ENCODE measurements at regions not wholly inside any gene's neighbourhood (a gene's known extent, or its start where the extent isn't known, plus 50 kb on each side); places are given as distances from the start of the nearest gene placed in this dataset.
"Not testable (repeated sequence)": the region's sequence is repeated elsewhere in the genome, so short reads cannot be mapped to it uniquely, and the experiment has no call there.

GRCh38 chr4:20158195-20158594 lies 93.5 kb upstream of the SLIT2 start:
- Mint-ChIP-seq H3K4me1 (no peaks in the 10 kb centered on the region), H3K27me3 (no peaks in the 10 kb centered on the region), H3K27ac (no peak overlapping the region), H3K9me3 (no peaks in the 10 kb centered on the region), H3K4me3 (no peak overlapping the region), H3K36me3 (no peaks in the 10 kb centered on the region)
- DNase-seq = no peak

GRCh38 chr4:20151436-20151835 lies 100.3 kb upstream of the SLIT2 start:
- Mint-ChIP-seq H3K4me3 (no peak overlapping the region), H3K27ac (no peak overlapping the region), H3K27me3 (no peaks in the 10 kb centered on the region)

GRCh38 chr4:20149143-20149542 lies 102.6 kb upstream of the SLIT2 start:
- H3K36me3 Mint-ChIP-seq, H3K27ac Mint-ChIP-seq, H3K4me1 Mint-ChIP-seq: not testable (repeated sequence)

More at GRCh38 chr4:20151436-20151835, 100.3 kb upstream of the SLIT2 start:
- no peak for DNase-seq
- no peaks in the 10 kb centered on the region for H3K4me1 Mint-ChIP-seq
- H3K9me3 Mint-ChIP-seq = peaks cover 4% of the 10 kb centered on the region
- no peaks in the 10 kb centered on the region for H3K36me3 Mint-ChIP-seq

GRCh38 chr4:20137176-20137575 lies 114.5 kb upstream of the SLIT2 start:
- Mint-ChIP-seq H3K4me3 (no peak overlapping the region), H3K27me3 (no peaks in the 10 kb centered on the region), H3K9me3 (peaks cover 9% of the 10 kb centered on the region), H3K27ac (no peak overlapping the region), H3K36me3 (no peaks in the 10 kb centered on the region), H3K4me1 (no peaks in the 10 kb centered on the region)
- no peak for DNase-seq

More at GRCh38 chr4:20149143-20149542, 102.6 kb upstream of the SLIT2 start:
- not testable (repeated sequence) for DNase-seq, H3K4me3 Mint-ChIP-seq, H3K27me3 Mint-ChIP-seq
- H3K9me3 Mint-ChIP-seq = peaks cover 19% of the 10 kb centered on the region

GRCh38 chr4:20127626-20128025 lies 124.1 kb upstream of the SLIT2 start:
- no peaks in the 10 kb centered on the region for H3K36me3 Mint-ChIP-seq
- no peak overlapping the region for H3K27ac Mint-ChIP-seq
- no peak for DNase-seq
- no peaks in the 10 kb centered on the region for H3K27me3 Mint-ChIP-seq
- no peak overlapping the region for H3K4me3 Mint-ChIP-seq
- H3K9me3 Mint-ChIP-seq = no peaks in the 10 kb centered on the region
- H3K4me1 Mint-ChIP-seq = no peaks in the 10 kb centered on the region

- H3K27me3 Mint-ChIP-seq = no peaks in the 10 kb centered on the region
- H3K4me1 Mint-ChIP-seq = no peaks in the 10 kb centered on the region
- H3K36me3 Mint-ChIP-seq = no peaks in the 10 kb centered on the region
- no peaks in the 10 kb centered on the region for H3K9me3 Mint-ChIP-seq
- no peak overlapping the region for H3K4me3 Mint-ChIP-seq
- DNase-seq = no peak
- no peak overlapping the region for H3K27ac Mint-ChIP-seq
Observed at GRCh38 chr4:20126906-20127305, 124.8 kb upstream of the SLIT2 start.

- Mint-ChIP-seq H3K27ac (no peak overlapping the region), H3K9me3 (no peaks in the 10 kb centered on the region), H3K27me3 (no peaks in the 10 kb centered on the region), H3K36me3 (no peaks in the 10 kb centered on the region), H3K4me3 (no peak overlapping the region), H3K4me1 (no peaks in the 10 kb centered on the region)
- no peak for DNase-seq
Observed at GRCh38 chr4:20124317-20125026, 127.2 kb upstream of the SLIT2 start.

- H3K27ac Mint-ChIP-seq = no peak overlapping the region
- H3K9me3 Mint-ChIP-seq = no peaks in the 10 kb centered on the region
- no peak overlapping the region for H3K4me3 Mint-ChIP-seq
- no peak for DNase-seq
- no peaks in the 10 kb centered on the region for H3K4me1 Mint-ChIP-seq
- no peaks in the 10 kb centered on the region for H3K36me3 Mint-ChIP-seq
- no peaks in the 10 kb centered on the region for H3K27me3 Mint-ChIP-seq
Observed at GRCh38 chr4:20122198-20122988, 129.3 kb upstream of the SLIT2 start.

GRCh38 chr4:20119141-20119540 lies 132.6 kb upstream of the SLIT2 start:
- no peaks in the 10 kb centered on the region for H3K4me1 Mint-ChIP-seq
- H3K27ac Mint-ChIP-seq = no peak overlapping the region
- no peak for DNase-seq
- H3K27me3 Mint-ChIP-seq = no peaks in the 10 kb centered on the region
- peaks cover 2% of the 10 kb centered on the region for H3K9me3 Mint-ChIP-seq
- no peak overlapping the region for H3K4me3 Mint-ChIP-seq
- H3K36me3 Mint-ChIP-seq = no peaks in the 10 kb centered on the region

GRCh38 chr4:20109391-20109790 lies 142.3 kb upstream of the SLIT2 start:
- no peaks in the 10 kb centered on the region for H3K27me3 Mint-ChIP-seq
- H3K4me3 Mint-ChIP-seq = no peak overlapping the region
- no peaks in the 10 kb centered on the region for H3K9me3 Mint-ChIP-seq
- H3K36me3 Mint-ChIP-seq = no peaks in the 10 kb centered on the region
- H3K27ac Mint-ChIP-seq = no peak overlapping the region
- no peak for DNase-seq
- no peaks in the 10 kb centered on the region for H3K4me1 Mint-ChIP-seq

GRCh38 chr4:20106921-20107320 lies 144.8 kb upstream of the SLIT2 start:
- Mint-ChIP-seq H3K9me3 (no peaks in the 10 kb centered on the region), H3K27me3 (no peaks in the 10 kb centered on the region), H3K36me3 (no peaks in the 10 kb centered on the region), H3K27ac (no peak overlapping the region), H3K4me1 (no peaks in the 10 kb centered on the region), H3K4me3 (no peak overlapping the region)
- DNase-seq = no peak

GRCh38 chr4:20101831-20102230 lies 149.9 kb upstream of the SLIT2 start:
- Mint-ChIP-seq H3K4me1 (no peaks in the 10 kb centered on the region), H3K27ac (no peak overlapping the region), H3K27me3 (no peaks in the 10 kb centered on the region), H3K9me3 (peaks cover 8% of the 10 kb centered on the region), H3K36me3 (no peaks in the 10 kb centered on the region), H3K4me3 (no peak overlapping the region)
- no peak for DNase-seq

- H3K4me1 Mint-ChIP-seq = no peaks in the 10 kb centered on the region
- DNase-seq = no peak
- no peaks in the 10 kb centered on the region for H3K36me3 Mint-ChIP-seq
- H3K9me3 Mint-ChIP-seq = peaks cover 9% of the 10 kb centered on the region
- H3K4me3 Mint-ChIP-seq = no peak overlapping the region
- no peak overlapping the region for H3K27ac Mint-ChIP-seq
- H3K27me3 Mint-ChIP-seq = no peaks in the 10 kb centered on the region
Observed at GRCh38 chr4:20096911-20097310, 154.8 kb upstream of the SLIT2 start.

- H3K4me3 Mint-ChIP-seq = no peak overlapping the region
- no peaks in the 10 kb centered on the region for H3K4me1 Mint-ChIP-seq
- DNase-seq = no peak
- H3K27me3 Mint-ChIP-seq = no peaks in the 10 kb centered on the region
- peaks cover 9% of the 10 kb centered on the region for H3K9me3 Mint-ChIP-seq
- H3K36me3 Mint-ChIP-seq = no peaks in the 10 kb centered on the region
- no peak overlapping the region for H3K27ac Mint-ChIP-seq
Observed at GRCh38 chr4:20095805-20096541, 155.7 kb upstream of the SLIT2 start.

GRCh38 chr4:20091781-20092180 lies 159.9 kb upstream of the SLIT2 start:
- H3K4me1 Mint-ChIP-seq = no peaks in the 10 kb centered on the region
- no peaks in the 10 kb centered on the region for H3K27me3 Mint-ChIP-seq
- no peak for DNase-seq
- no peaks in the 10 kb centered on the region for H3K36me3 Mint-ChIP-seq
- H3K27ac Mint-ChIP-seq = no peak overlapping the region
- H3K9me3 Mint-ChIP-seq = peaks cover 1% of the 10 kb centered on the region
- no peak overlapping the region for H3K4me3 Mint-ChIP-seq

All from activated naive CD8-positive, alpha-beta T cell treated with anti-CD3 and anti-CD28 coated beads for 36 hours (primary cell).